GM21576 (cell line): ENCODE measurements at regions not wholly inside any gene's neighbourhood (a gene's known extent, or its start where the extent isn't known, plus 50 kb on each side); places are given as distances from the start of the nearest gene placed in this dataset.
A peak's percentile ranks its signal among the peaks of the same experiment; 100 is the strongest.

Source experiments
- ATAC-seq: cut with Tn5 transposase; IDR thresholded peaks from one replicate; pipeline ENCODE4 v1.9.1; 2021; ENCODE audit warnings: mild to moderate bottlenecking, moderate library complexity; ENCODE audit not compliant: unreplicated experiment

DNA sequence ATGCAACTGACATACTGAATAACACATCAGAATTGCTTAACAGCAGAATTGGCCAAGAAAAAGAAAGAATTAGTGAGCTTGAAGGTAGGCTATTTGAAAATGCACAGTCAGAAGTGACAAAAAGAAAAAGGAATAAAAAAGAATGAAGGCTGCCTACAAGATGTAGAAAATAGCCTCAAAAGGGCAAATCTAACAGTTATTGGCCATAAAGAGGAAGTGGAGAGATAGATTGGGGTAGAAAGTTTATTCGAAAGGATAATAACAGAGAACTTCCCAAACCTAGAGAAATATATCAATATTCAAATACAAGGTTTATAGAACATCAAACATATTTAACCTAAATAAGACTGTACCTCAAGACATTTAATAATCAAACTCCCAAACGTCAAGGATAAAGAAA, 67.5 kb downstream of the ATP6V1G3 start:
- no peak for ATAC-seq

DNA sequence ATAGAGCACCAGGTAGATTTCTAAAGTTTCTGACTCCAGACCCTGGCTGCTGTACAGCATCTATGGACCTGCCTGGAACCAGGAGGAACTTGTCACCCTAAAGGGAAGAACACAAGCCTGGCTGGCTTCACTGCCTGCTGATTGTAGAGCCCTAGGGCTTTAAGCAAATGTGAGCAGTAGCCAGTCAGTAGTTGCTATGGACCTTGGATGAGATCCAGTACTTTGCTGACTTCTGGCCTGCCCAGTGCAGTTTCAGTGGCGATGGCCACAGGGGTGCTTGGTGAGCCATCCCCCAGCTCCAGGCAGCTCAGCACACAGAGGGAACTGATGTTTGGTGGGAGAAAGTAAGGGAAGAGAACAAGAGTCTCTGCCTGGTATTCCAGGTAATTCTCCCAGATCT, 68.4 kb downstream of the ATP6V1G3 start:
- ATAC-seq, result no peak

DNA sequence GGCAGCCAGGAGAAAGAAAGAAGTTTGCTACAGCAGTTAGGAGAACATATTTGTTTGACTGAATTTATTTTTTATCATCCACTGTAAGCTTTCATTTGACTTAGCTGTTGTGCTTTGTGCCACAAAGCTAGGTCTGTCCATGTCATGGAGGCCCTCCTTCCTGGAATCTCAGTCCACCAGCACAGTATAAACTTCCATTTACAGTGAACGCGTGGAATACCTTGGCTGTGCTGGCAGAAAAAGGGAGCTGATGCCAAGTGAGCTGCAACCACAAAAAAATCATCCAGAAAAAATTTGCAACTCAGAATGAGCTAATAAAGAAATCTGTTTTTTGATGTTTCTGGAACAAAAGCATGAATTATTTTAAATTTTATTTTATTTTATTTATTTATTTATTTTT, 72.6 kb downstream of the ATP6V1G3 start:
- ATAC-seq, result no peak

DNA sequence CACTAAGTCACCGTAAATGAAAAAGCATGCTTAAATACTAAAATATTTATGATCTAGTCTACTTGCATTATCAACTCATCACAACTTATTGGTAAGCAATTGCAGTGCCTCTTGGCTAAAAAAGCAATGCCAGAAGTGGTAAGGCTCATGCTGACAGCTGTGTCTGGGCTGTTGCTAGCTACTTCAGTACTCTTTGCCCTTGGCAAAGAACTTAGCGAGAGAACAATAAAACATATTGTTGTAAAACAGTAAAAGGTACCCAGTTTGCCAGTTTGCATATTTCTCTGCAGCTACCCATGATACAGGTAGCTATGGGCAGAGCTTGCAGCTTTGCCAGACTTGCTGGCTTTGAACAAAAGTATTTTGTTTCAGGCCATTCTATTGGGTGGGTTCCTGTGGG, 73.1 kb downstream of the ATP6V1G3 start:
- ATAC-seq, result no peak

DNA sequence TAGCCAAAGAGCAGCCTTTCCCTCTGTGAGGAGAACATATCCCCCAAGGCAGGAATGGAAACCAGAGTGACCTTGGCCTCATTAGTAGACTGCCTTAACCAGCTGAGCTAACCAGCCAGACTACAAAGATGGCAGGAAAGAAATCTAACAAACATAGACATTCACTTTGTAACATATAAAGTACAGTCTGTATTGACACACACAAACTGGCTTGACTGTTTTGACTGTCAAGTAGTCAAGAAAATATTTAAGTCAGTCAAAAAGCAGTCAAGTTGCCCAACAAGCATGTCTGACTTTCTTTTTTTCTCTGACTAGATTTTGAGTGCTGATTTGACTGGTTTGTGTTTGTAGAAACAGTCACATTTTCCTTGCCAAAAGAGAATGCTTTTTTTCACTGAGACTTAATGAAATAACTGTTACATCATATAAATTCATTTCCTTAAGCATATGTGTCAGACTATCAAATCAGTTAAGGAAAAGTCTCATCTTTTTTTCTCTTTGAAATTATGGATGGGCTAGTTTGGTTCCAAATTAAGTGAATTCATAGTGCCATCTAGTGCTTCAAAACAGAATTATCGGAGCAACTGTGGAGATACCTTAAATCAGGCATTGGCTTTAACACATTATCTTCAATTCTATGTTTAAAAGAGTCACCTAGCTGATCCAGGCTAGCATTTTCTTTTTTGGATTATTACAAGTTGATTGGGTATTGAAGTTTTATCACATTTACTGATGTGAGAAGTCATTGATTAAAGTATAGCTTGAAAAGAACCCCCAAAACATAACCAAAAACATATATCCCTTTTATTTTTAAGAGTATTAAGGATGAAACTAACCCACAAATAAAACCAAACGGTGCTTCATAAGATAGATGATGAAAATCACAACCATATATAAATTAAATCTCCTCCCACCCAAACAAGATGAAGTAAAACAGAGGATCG, 75.0 kb downstream of the ATP6V1G3 start:
- ATAC-seq, result peak; percentile 69

DNA sequence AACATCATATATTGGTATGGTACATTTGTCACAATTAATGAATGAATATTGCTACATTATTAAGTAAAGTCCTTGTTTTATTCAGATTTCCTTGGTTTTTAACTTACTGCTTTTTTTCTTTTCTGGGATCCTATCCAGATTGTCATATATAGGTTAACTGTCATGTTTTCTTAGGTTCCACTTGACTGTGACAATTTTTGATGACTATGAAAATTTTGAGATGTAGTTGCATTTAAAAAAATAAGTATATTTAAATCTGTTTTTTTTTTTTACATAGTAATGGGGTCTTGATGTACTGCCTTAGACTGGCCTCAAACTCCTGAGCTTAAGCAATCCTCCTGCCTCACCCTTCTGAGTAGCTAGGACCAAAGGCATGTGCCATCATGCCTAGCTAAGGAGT, 76.8 kb downstream of the ATP6V1G3 start:
- ATAC-seq, result no peak

DNA sequence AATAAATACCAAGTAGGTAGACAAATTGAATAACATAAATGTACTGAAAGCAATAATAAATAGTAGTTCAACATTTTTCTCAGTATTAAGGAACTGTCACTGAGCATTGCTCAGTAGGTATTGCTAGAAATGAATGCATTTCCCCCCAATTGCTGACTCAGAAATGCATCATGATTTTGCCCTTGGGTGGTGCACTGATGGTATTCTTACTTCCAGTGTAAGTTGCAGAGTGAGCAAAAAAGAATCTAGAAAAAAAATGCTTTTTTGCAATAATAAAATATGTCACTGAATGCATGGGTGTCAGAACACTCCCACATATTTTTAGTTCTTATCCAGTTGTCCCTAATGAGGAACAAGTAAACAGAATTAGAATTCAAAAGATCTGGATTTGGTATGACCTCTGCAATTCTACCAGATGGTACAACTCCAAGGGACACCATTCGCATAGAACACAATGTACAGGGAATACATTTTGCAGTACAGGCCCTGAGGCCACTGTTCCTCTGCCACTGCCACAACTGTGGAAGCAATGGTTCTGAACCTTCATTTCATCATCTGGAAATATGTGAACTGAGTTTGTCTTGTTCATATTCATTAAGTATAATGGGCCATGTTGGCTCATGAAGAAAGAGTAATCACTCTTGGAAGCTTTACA, 78.0 kb downstream of the ATP6V1G3 start:
- ATAC-seq, result no peak

DNA sequence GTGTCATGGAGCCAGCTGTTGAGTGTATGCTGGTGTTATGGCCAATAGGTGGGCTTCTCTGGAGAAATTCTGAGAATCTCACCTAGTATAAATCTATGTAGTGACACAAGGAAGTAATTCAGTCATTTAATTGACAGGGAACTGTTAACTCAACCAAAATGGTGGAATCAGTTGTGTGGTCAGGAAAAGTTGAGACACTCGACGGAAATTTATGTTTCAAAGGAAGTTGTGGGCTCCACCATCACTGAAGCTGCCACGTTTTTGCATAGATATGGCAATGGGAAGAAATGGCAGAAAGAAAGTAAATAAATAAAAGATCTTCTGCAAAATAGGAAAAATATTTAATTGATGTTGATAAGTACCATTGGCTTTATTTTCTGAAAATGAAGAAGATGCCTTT, 84.5 kb downstream of the ATP6V1G3 start:
- no peak for ATAC-seq

DNA sequence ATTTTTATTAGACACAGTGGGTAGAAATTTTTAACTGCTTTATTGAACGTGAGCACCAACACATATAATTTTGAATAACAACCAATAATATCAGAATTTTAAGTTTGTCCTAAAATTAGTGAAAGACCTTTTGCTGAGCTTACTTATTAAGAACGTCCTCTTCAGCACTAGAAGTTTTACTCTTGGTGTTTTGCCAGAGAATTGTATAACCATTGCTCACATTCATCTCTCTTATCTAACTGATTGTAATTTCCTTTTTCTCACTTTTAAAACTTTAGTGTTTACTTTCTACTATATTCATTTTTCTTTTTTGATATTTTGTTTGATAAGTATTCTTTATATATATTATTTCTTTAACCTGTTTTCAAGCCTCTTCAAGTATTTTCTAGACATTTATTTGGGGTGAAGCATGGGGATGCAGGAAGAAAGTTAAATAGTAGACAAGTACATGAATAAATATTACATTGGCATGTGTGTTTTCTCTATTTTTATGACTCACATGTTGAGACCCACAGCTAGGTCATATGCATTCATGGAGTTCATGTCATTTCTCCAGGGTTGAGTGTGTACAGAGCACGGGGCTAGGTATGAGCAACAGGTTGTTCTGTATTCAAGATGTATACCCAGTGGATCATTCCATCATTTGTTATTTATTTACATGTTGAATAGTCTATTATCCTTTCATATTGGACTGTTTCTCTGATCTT, 90.6 kb downstream of the ATP6V1G3 start:
- ATAC-seq, result no peak

DNA sequence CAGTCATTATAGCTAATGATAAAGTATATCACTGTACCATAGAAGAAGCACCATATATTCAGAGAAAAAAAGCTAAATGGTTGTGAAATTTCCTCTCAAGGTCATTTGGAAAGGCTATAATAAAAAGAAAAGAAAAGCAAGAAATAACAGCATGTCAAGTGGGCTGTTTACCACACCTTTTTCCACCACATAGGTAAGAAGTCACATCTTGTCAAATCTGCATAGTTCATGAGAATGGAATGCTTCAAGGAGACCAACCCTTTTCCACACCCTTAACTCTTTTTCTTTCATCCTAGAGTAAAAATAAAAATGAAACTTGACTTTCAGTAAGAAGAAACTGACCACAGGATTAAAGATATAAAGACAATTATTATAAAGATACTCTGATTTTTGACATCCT, 91.2 kb downstream of the ATP6V1G3 start:
- ATAC-seq, result no peak

DNA sequence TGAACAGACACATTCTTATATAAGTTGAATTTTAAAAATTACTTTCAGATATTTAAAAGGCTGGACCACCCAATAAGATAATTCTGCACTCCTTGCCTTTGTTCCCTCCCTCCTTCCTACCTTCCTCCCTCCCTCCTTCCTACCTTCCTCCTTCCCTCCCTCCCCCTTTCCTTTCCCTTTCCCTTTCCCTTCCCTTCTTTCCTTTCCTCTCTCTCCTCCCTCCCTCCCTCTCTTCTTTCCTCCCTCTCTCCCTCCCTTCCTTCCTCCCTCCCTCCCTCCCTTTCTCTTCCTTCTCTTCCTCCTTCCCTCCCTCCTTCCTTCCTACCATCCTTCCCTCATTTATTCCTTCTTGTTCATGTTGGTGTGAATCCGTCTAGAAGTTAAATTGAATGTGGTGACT, 93.0 kb downstream of the ATP6V1G3 start:
- no peak for ATAC-seq

DNA sequence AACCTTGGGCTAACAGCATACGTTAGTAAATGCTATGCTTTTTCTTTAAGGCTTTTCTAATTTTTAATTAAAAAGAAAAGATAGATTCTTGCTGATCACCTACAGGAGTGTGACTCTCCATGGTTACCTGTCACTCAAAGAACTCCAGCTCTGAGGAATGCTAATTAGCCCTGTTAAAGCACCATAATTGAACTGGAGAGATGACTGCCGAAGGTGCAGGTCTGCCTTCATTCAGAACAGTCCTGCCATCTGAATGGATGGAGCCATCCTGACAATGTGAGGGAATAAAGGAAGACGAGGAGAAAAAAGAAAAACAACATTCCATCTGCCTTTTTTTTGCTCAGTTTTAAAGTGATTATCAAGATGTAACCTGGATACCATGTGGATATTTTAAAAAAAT, 94.6 kb downstream of the ATP6V1G3 start:
- ATAC-seq, result no peak

DNA sequence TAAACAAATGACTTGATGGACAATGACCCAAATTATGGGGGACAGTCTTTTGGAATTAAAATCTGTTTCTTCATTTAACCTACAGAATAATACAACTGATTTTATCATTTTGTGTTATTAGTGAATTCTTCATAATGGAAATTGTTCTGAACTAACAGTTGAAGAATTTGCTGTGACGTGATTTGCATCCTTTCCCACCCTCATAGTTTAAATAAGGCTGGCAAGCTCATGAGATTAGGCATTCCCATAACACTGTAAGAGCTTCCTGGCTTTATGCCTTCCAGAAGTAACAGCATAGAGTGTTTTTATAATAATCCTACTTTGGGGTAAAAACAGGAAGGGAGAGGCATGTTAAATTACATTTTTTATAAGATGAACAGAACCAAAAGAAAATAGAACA, 95.7 kb downstream of the ATP6V1G3 start:
- ATAC-seq, result no peak

DNA sequence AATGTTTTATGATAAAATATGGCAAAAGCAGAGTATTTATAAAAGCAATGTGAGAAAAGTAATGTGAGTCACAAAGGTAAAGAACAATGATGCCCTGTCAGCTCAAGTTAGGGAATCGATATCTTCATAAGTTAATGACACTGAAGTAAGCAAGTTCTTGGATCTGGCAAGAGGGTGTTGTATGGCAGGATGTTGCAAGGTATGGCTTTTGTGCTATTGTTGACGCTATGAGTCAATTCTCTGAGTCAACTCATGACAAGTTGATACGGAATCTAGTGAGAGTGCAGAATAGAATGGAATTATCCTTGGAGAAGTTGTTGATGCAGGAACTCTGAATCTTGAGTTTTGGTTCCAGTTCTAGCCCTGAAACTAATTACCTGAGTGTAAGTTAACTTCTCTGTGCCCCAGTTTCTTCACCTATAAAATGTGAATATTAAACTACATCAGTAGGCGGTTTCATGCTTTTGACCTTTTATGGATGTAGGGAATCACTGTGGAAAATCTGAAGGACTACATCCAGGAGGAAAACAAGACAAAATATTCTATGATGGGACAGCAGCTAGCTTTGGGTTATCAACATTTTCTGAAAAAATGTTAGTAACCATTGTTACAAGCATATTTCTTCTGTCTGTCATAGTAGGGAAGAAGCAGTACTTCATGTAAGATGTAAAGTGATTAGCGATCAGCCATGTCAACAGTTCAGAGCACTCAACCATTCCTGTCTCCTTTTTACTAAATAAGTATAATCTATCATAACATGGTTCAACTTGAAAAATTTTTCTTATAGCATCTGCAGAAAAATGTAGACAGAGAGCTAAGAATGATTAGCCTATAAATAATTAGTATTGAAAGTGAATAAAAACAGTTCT, 96.9 kb downstream of the ATP6V1G3 start:
- no peak for ATAC-seq

DNA sequence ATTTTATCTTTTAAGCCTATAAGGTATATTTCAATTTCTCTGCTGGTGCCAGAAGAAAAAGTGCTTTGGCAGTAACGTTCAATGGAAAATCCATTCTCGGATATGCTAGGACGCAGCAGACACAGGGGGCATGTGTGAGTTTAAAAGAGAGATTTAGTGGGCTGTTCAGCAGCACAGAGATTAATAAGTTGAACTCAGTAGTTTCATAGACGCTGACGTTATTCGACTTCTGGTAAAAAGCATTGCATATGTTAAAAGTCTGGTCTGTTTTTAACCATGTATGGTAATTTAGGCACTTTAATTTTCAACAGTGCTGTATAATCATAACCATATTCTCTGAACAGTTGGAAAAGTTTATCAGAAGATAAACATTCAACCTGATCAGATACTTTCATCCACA, 99.6 kb downstream of the ATP6V1G3 start:
- ATAC-seq, result no peak

DNA sequence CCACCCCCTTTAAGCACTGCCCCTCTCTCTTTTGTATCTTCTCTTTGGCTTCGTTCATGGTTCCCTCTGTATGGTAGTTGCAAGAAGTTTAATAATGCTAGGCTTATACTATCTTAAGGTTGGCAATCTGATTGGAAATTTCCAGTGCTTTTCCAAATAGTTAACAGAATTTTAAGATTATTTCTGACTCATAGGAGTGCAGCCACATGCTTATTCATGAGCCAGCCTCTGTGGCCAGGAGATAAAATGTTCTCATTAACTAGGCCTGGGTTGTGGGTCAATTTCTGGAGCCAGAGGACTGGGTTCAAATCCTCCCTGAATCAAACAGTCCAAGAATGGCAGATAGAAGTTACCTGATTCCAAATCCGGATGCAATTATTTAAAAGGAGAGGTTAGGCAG, 103.1 kb downstream of the ATP6V1G3 start:
- no peak for ATAC-seq

DNA sequence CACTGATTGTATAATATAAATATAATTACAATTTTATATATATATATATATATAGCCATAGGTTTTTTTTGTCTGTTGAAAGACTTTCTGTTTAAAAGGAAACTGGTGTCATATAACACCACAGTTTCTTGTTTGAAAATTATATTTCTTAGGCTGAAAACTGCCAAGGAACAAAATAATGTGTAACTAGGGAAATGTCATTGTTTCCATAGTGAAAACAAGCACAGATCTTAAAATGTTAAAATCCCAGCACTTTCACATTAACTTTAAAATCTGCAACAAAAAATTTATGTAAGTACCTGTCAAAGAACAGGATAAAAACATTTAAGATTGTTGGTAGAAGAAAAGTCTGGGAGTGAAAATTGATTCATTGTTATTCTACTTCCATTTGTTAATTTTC, 104.2 kb downstream of the ATP6V1G3 start:
- no peak for ATAC-seq

DNA sequence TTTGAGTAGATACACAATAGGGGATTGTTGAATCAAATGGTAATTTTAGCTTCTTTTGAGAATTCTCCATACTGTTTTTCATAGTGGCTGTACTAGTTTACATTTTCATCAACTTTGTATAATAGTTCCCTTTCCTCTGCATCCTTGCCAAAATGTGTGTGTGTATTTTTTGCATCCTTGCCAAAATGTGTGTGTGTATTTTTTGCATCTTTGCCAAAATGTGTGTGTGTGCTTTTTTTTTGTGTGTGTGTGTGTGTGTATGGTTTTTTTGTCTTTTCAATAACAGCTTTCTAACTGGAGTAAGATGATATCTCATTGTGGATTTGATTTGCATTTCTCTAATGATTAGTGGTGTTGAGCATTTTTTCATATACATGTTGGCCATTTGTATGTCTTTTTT, 105.4 kb downstream of the ATP6V1G3 start:
- ATAC-seq, result no peak

DNA sequence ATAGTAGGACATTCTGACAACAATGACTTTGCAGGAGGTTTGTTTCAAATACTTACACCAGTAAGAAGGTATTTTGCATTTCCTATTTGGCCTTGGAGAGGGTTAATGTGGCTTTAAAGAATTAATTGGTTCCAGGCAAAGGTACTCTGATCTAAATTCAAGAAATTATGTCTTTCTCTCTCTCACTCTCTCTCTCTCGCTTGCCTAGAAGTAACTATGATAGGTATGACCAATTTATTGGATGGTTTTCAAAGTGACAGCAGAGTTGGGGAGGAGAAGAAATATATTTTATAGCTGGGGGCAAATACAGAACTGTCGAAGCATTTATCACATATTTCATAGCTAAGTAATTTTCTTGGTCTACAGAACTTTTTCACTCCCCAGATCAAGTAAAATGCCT, 116.0 kb downstream of the ATP6V1G3 start:
- no peak for ATAC-seq

DNA sequence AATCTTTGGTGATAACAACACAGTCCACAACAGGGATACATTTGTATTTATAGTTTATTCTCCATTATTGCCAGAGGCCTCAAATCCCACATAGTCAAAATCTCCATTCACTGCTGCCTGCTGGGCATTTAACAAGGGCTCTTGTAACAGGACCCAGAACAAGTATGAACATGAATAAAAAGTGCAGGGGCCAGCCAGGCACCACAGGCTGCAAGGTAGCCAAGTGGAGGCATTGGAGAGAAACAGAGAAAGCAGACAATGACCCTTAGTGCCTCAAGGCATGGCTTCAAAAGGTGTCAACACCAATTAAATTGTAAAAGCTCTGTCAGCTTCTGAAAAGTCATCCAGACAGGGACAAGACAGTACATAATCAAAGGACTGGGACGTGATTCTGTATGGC, 116.8 kb downstream of the ATP6V1G3 start:
- ATAC-seq, result no peak

DNA sequence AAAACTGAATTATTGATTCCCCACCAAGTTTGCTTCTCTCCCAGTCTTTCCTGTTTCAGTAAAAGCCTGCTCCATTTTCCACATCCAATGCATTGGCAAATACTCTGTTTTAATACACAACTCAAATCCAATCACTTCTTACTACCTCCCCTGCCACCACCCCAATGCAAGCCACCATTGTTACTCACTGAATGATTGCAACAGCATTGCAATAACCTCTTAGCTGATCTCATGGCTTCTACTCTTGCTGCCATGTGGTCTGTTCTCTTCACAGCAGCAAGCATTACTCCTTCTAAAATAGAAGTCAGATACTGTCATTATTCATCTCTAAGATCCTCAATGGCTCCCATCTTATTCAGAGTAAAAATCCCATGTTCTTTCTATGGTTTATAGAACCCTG, 123.4 kb downstream of the ATP6V1G3 start:
- no peak for ATAC-seq
